Astrocyte (in vitro differentiated cells and primary cell): ENCODE measurements at regions not wholly inside any gene's neighbourhood (a gene's known extent, or its start where the extent isn't known, plus 50 kb on each side); places are given as distances from the start of the nearest gene placed in this dataset.

Experiments
- CTCF ChIP-seq: IDR thresholded peaks from 2 replicates; pipeline ENCODE4 v1.5.1; 2011; ENCODE audit warnings: low read depth, mild to moderate bottlenecking, inconsistent platforms, low read length, moderate library complexity; ENCODE audit not compliant: insufficient read depth
- EZH2 ChIP-seq: IDR thresholded peaks from 2 replicates; pipeline ENCODE4 v1.6.1; 2012; ENCODE audit warnings: mild to moderate bottlenecking, low read length, inconsistent platforms; ENCODE audit not compliant: insufficient read depth

- TF ChIP-seq CTCF, result no peak
- no peak for TF ChIP-seq EZH2
These were observed 230.0 kb downstream of the BCHE start for GRCh38 chr3:165607221-165607620.
